Stimulated activated CD8-positive, alpha-beta memory T cell treated with anti-CD3 and anti-CD28 coated beads, Interleukin-4, amount 100 ng/mL, for 4 hours (primary cell): ENCODE measurements at regions not wholly inside any gene's neighbourhood (a gene's known extent, or its start where the extent isn't known, plus 50 kb on each side); places are given as distances from the start of the nearest gene placed in this dataset.

ENCODE experiments used
- DNase-seq, 2 donors: peaks; one replicate each; pipeline ENCODE4 v3.0.0-alpha.2; 2020; ENCODE audit warnings: low read depth in 2 of 2, low spot score in 1 of 2

GRCh38 chr10:29692121-29692539 lies 57.4 kb upstream of the SVIL start:
- no peak for DNase-seq

- DNase-seq, result no peak
Measured at GRCh38 chr10:29691564-29692072, 56.8 kb upstream of the SVIL start.

GRCh38 chr10:29689001-29689400 lies 54.2 kb upstream of the SVIL start:
- no peak for DNase-seq

- DNase-seq, result no peak
Measured at GRCh38 chr10:29688230-29688661, 53.5 kb upstream of the SVIL start.

GRCh38 chr10:29687421-29688164 lies 52.8 kb upstream of the SVIL start:
- no peak for DNase-seq

GRCh38 chr10:29685506-29685905 lies 50.7 kb upstream of the SVIL start:
- DNase-seq, result no peak
